ENCODE measurements at regions not wholly inside any gene's neighbourhood (a gene's known extent, or its start where the extent isn't known, plus 50 kb on each side); places are given as distances from the start of the nearest gene placed in this dataset.

- TF ChIP-seq, protein P1, sequence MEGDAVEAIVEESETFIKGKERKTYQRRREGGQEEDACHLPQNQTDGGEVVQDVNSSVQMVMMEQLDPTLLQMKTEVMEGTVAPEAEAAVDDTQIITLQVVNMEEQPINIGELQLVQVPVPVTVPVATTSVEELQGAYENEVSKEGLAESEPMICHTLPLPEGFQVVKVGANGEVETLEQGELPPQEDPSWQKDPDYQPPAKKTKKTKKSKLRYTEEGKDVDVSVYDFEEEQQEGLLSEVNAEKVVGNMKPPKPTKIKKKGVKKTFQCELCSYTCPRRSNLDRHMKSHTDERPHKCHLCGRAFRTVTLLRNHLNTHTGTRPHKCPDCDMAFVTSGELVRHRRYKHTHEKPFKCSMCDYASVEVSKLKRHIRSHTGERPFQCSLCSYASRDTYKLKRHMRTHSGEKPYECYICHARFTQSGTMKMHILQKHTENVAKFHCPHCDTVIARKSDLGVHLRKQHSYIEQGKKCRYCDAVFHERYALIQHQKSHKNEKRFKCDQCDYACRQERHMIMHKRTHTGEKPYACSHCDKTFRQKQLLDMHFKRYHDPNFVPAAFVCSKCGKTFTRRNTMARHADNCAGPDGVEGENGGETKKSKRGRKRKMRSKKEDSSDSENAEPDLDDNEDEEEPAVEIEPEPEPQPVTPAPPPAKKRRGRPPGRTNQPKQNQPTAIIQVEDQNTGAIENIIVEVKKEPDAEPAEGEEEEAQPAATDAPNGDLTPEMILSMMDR (IDR thresholded peaks at IDR 0.05): no peak
- no peak for TF ChIP-seq POLR2A (IDR thresholded peaks at IDR 0.05)
- intact Hi-C loops (cut with DNase I; ENCODE audit: low total_unique reads): no loop called here
- WGBS, 2 donors: 88 to 91% methylated on average over 5 of the region's 5 CpGs
- DNase-seq (ENCODE audit: low spot score in 2 of 2): no peak
- no peak overlapping the region for H3K4me3 ChIP-seq (ENCODE audit: low read depth, poor library complexity, severe bottlenecking)
Measured at GRCh38 chr11:92727769-92728168, 241.7 kb upstream of the MTNR1B start.

GRCh38 chr11:92728628-92729027, 240.8 kb upstream of the MTNR1B start:
- intact Hi-C loops (cut with DNase I; ENCODE audit: low total_unique reads): no loop called here
- TF ChIP-seq POLR2A (IDR thresholded peaks at IDR 0.05): no peak
- TF ChIP-seq, protein P1 (IDR thresholded peaks at IDR 0.05): no peak
- no peak overlapping the region for H3K4me3 ChIP-seq (ENCODE audit: low read depth, poor library complexity, severe bottlenecking)
- WGBS, 2 donors: 75 to 82% methylated on average over 3 of the region's 3 CpGs
- DNase-seq (ENCODE audit: low spot score in 2 of 2): no peak

DNA sequence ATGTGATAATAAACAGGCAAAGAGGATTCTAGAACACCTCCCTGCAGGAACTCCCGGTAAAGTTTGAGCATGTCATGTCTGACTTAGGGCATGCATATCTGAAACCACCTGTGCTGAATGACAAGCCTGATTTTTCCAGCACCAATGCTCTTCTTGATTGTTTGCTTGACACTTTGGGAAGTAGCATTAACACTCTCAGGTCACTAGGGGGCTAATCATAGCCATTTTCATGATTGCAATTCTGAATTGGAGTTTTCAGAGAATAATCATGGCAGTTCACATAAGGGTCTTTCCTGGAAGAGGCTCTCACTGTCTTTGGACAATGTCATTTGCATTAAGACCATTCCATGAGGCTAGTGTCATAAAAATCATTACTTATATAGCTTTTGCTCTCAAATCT, 234.4 kb upstream of the MTNR1B start:
- TF ChIP-seq, protein P1 (IDR thresholded peaks at IDR 0.05): no peak
- TF ChIP-seq POLR2A (IDR thresholded peaks at IDR 0.05): no peak
- intact Hi-C loops (cut with DNase I; ENCODE audit: low total_unique reads): no loop called here
- no peak overlapping the region for H3K4me3 ChIP-seq (ENCODE audit: low read depth, poor library complexity, severe bottlenecking)
- WGBS, 2 donors: 59 to 75% methylated on average over 1 of the region's 1 CpG
- DNase-seq (ENCODE audit: low spot score in 2 of 2): no peak

GRCh38 chr11:92738276-92738675, 231.2 kb upstream of the MTNR1B start:
- no peak for DNase-seq (ENCODE audit: low spot score in 2 of 2)
- no peak overlapping the region for H3K4me3 ChIP-seq (ENCODE audit: low read depth, poor library complexity, severe bottlenecking)
- 89% methylated on average over 4 of the region's 4 CpGs for WGBS, 2 donors
- no peak for TF ChIP-seq POLR2A (IDR thresholded peaks at IDR 0.05)
- TF ChIP-seq, protein P1 (IDR thresholded peaks at IDR 0.05): no peak
- intact Hi-C loops (cut with DNase I; ENCODE audit: low total_unique reads): no loop called here

DNA sequence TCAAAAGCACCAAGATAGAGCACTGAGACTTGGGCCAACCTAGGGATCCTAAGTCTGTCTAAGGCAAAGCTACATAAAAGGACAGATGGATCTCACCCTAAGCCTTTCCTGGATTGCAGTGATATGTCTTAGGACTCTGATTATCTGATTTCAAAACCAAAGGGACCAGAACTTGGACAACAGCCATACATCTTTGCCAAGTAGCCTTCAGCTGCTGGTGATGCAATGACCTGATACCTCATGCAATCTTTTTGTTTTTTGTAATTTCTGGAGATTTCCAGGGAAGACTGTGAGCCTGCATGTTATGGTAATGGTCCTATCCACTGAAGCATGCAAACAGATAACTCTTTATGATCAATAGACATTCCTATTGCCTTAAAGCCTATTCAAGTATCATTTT, 230.4 kb upstream of the MTNR1B start:
- no peak for DNase-seq (ENCODE audit: low spot score in 2 of 2)
- intact Hi-C loops (cut with DNase I; ENCODE audit: low total_unique reads): no loop called here
- TF ChIP-seq, protein P1 (IDR thresholded peaks at IDR 0.05): no peak
- no peak for TF ChIP-seq POLR2A (IDR thresholded peaks at IDR 0.05)
- H3K4me3 ChIP-seq (ENCODE audit: low read depth, poor library complexity, severe bottlenecking): no peak overlapping the region

DNA sequence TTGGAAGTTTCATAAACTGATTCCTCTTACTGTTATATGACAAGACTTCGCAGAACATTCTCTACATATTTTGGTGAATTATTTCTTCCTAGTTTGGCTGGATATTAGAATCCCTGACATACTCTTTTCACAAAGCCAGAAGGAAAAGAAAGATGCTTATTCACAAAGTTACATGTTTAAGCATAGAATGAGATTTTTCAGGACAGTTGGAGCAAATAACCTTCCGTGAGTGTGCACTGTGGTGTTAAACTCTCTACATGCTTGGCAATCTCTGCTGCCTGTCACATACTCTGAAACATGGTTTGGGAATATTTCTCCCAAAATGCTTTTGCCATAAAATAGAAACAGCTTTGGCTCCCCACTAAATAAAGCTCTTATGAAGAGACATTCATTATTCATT, 230.0 kb upstream of the MTNR1B start:
- TF ChIP-seq, protein P1 (IDR thresholded peaks at IDR 0.05): no peak
- TF ChIP-seq POLR2A (IDR thresholded peaks at IDR 0.05): no peak
- DNase-seq (ENCODE audit: low spot score in 2 of 2): no peak
- WGBS, 2 donors: 72 to 77% methylated on average over 2 of the region's 2 CpGs
- intact Hi-C loops (cut with DNase I; ENCODE audit: low total_unique reads): no loop called here
- no peak overlapping the region for H3K4me3 ChIP-seq (ENCODE audit: low read depth, poor library complexity, severe bottlenecking)
